Tibial nerve (tissue), 4 donors: ENCODE measurements at regions not wholly inside any gene's neighbourhood (a gene's known extent, or its start where the extent isn't known, plus 50 kb on each side); places are given as distances from the start of the nearest gene placed in this dataset.

Experiments used
- EP300 ChIP-seq, 2 donors: sonication (generic); formaldehyde crosslinking; IDR thresholded peaks; one replicate each; pipeline ENCODE4 v1.6.1; 2017; ENCODE audit warnings: antibody characterized with exemption in 2 of 2, mild to moderate bottlenecking in 1 of 2
- POLR2A ChIP-seq, 2 donors: fragments of 450-650 bp; IDR thresholded peaks; one replicate each; pipeline ENCODE4 v1.6.1; 2017; ENCODE audit warnings: antibody characterized with exemption in 2 of 2, mild to moderate bottlenecking in 2 of 2, moderate library complexity in 2 of 2
- TF ChIP-seq, protein P1 (sequence below), 5 experiments: fragments of 200-600 bp in 3 of 5; fragments of 450-650 bp in 2 of 5; sonication (generic) in 3 of 5; IDR thresholded peaks; one replicate each; pipeline ENCODE4 v1.5.1; 2016 to 2019; ENCODE audit warnings: antibody characterized with exemption in 5 of 5, mild to moderate bottlenecking in 3 of 5, moderate library complexity in 2 of 5

DNA sequence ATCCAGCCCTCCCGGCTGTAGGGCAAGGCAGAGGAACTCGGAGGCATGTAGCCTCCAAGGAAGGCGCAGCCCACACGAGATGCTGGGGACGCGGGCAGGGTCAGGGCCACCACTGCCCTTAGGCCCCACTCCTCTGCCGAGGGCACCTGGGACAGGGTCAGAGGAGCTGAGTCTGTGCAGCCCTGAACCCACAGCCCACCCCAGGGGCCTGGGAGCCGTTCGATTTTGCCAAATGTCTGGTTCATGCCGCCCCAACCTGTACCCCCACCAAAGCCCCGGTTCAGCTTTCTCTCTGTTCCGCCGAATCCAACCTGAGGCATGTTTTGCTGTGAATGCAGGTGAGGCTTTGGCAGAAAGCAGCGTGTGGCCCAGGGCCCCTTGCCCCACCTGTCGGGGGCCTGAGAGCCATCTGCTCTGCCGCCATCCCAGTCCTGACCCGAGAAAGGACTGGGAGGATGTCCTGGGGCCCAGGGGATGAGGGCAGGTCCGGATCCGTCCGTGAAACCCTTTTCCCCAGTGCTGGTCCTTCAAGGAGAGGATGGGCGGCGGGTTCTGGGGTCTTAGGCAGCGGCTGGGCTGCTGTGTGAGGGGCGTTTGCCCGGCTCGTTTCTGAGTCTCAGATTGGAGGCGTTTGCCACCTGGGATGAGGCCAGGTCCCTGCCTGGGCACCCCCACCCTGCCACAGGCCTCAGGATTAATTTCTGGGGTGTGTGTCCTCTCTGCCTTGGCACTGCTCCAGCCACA, 79.3 kb upstream of the GATA5 start:
- TF ChIP-seq, protein P1, sequence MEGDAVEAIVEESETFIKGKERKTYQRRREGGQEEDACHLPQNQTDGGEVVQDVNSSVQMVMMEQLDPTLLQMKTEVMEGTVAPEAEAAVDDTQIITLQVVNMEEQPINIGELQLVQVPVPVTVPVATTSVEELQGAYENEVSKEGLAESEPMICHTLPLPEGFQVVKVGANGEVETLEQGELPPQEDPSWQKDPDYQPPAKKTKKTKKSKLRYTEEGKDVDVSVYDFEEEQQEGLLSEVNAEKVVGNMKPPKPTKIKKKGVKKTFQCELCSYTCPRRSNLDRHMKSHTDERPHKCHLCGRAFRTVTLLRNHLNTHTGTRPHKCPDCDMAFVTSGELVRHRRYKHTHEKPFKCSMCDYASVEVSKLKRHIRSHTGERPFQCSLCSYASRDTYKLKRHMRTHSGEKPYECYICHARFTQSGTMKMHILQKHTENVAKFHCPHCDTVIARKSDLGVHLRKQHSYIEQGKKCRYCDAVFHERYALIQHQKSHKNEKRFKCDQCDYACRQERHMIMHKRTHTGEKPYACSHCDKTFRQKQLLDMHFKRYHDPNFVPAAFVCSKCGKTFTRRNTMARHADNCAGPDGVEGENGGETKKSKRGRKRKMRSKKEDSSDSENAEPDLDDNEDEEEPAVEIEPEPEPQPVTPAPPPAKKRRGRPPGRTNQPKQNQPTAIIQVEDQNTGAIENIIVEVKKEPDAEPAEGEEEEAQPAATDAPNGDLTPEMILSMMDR (IDR thresholded peaks at IDR 0.05), result no peak
- TF ChIP-seq POLR2A (IDR thresholded peaks at IDR 0.05) (no peak), EP300 (IDR thresholded peaks at IDR 0.05) (no peak)
